ENCODE measurements at regions not wholly inside any gene's neighbourhood (a gene's known extent, or its start where the extent isn't known, plus 50 kb on each side); places are given as distances from the start of the nearest gene placed in this dataset.

GRCh38 chr16:5336941-5337340 is 239.3 kb upstream of the EEF2KMT start:
- H3K4me1 ChIP-seq (ENCODE audit: control insufficient read depth in 1 of 2, insufficient read depth in 2 of 2, low read length in 2 of 2): no peaks in the 10 kb centered on the region
- H2AFZ ChIP-seq (ENCODE audit: insufficient read depth, low read length, poor library complexity): no peak overlapping the region
- no peak overlapping the region for H3K4me2 ChIP-seq (ENCODE audit: low read length)
- H3K36me3 ChIP-seq (ENCODE audit: control insufficient read depth in 1 of 2, insufficient read depth in 2 of 2, low read length in 2 of 2): no peaks in the 10 kb centered on the region
- H3K79me1 ChIP-seq (ENCODE audit: low read length): no peaks in the 10 kb centered on the region
- DNase-seq: no peak
- H3K79me2 ChIP-seq (ENCODE audit: control insufficient read depth, insufficient read depth, low read length, poor library complexity): no peaks in the 10 kb centered on the region
- no peak overlapping the region for H2AK5ac ChIP-seq (ENCODE audit: low read length)
- H4K12ac ChIP-seq (ENCODE audit: low read depth, low read length): no peak overlapping the region
- H3K27me3 ChIP-seq (ENCODE audit: insufficient read depth, low read length): no peaks in the 10 kb centered on the region
- no peak overlapping the region for H3K23ac ChIP-seq (ENCODE audit: low read length)
- no CpG with 5 or more reads among the region's 6 CpGs for WGBS (ENCODE audit: extremely low coverage, insufficient coverage, insufficient read length)
- H3K27ac ChIP-seq (ENCODE audit: low read depth, low read length): no peak overlapping the region
- no peak overlapping the region for H4K91ac ChIP-seq (ENCODE audit: low read depth, low read length)
- H2BK5ac ChIP-seq (ENCODE audit: low read depth, low read length, poor library complexity): no peak overlapping the region
- no peak overlapping the region for H3K9ac ChIP-seq (ENCODE audit: low read length)
- no peak overlapping the region for H3K14ac ChIP-seq (ENCODE audit: low read length)
- no peak overlapping the region for H2BK120ac ChIP-seq (ENCODE audit: insufficient read depth, low read length, poor library complexity)
- H3K9me3 ChIP-seq (ENCODE audit: insufficient read depth, low read depth, low read length): no peaks in the 10 kb centered on the region
- no peak overlapping the region for H3K4ac ChIP-seq (ENCODE audit: low read depth, low read length)
- no peak overlapping the region for H2BK12ac ChIP-seq (ENCODE audit: low read length)
- no peak overlapping the region for H3K4me3 ChIP-seq (ENCODE audit: low read depth, low read length)
- H4K8ac ChIP-seq (ENCODE audit: low read depth, low read length): no peak overlapping the region
- H3K18ac ChIP-seq (ENCODE audit: low read length): no peak overlapping the region

- Histone ChIP-seq H3K79me1 (ENCODE audit: low read length) (no peaks in the 10 kb centered on the region), H3K9ac (ENCODE audit: low read length) (no peak overlapping the region), H2BK12ac (ENCODE audit: low read length) (no peak overlapping the region), H3K14ac (ENCODE audit: low read length) (no peak overlapping the region), H3K36me3 (ENCODE audit: control insufficient read depth in 1 of 2, insufficient read depth in 2 of 2, low read length in 2 of 2) (no peaks in the 10 kb centered on the region), H3K27me3 (ENCODE audit: insufficient read depth, low read length) (no peaks in the 10 kb centered on the region), H3K4me1 (ENCODE audit: control insufficient read depth in 1 of 2, insufficient read depth in 2 of 2, low read length in 2 of 2) (no peaks in the 10 kb centered on the region), H4K91ac (ENCODE audit: low read depth, low read length) (no peak overlapping the region), H3K18ac (ENCODE audit: low read length) (no peak overlapping the region), H2AFZ (ENCODE audit: insufficient read depth, low read length, poor library complexity) (no peak overlapping the region), H2BK120ac (ENCODE audit: insufficient read depth, low read length, poor library complexity) (no peak overlapping the region), H3K4me3 (ENCODE audit: low read depth, low read length) (no peak overlapping the region), H3K79me2 (ENCODE audit: control insufficient read depth, insufficient read depth, low read length, poor library complexity) (no peaks in the 10 kb centered on the region), H4K8ac (ENCODE audit: low read depth, low read length) (no peak overlapping the region), H3K23ac (ENCODE audit: low read length) (no peak overlapping the region), H3K4ac (ENCODE audit: low read depth, low read length) (no peak overlapping the region), H2AK5ac (ENCODE audit: low read length) (no peak overlapping the region), H3K4me2 (ENCODE audit: low read length) (no peak overlapping the region), H2BK5ac (ENCODE audit: low read depth, low read length, poor library complexity) (no peak overlapping the region), H3K27ac (ENCODE audit: low read depth, low read length) (no peak overlapping the region), H4K12ac (ENCODE audit: low read depth, low read length) (no peak overlapping the region), H3K9me3 (ENCODE audit: insufficient read depth, low read depth, low read length) (no peaks in the 10 kb centered on the region)
- no peak for DNase-seq
- no CpG with 5 or more reads among the region's 4 CpGs for WGBS (ENCODE audit: extremely low coverage, insufficient coverage, insufficient read length)
These were observed 236.4 kb upstream of the EEF2KMT start for GRCh38 chr16:5333991-5334390.

GRCh38 chr16:5333126-5333525 is 235.5 kb upstream of the EEF2KMT start:
- DNase-seq: no peak

GRCh38 chr16:5330058-5330457 is 232.5 kb upstream of the EEF2KMT start:
- WGBS (ENCODE audit: extremely low coverage, insufficient coverage, insufficient read length): no CpG with 5 or more reads among the region's 3 CpGs
- H4K91ac ChIP-seq (ENCODE audit: low read depth, low read length): no peak overlapping the region
- no peak overlapping the region for H3K4me2 ChIP-seq (ENCODE audit: low read length)
- no peaks in the 10 kb centered on the region for H3K36me3 ChIP-seq (ENCODE audit: control insufficient read depth in 1 of 2, insufficient read depth in 2 of 2, low read length in 2 of 2)
- no peaks in the 10 kb centered on the region for H3K9me3 ChIP-seq (ENCODE audit: insufficient read depth, low read depth, low read length)
- H3K23ac ChIP-seq (ENCODE audit: low read length): no peak overlapping the region
- no peak overlapping the region for H2BK12ac ChIP-seq (ENCODE audit: low read length)
- H3K14ac ChIP-seq (ENCODE audit: low read length): no peak overlapping the region
- H3K18ac ChIP-seq (ENCODE audit: low read length): no peak overlapping the region
- no peak overlapping the region for H2BK5ac ChIP-seq (ENCODE audit: low read depth, low read length, poor library complexity)
- H2AFZ ChIP-seq (ENCODE audit: insufficient read depth, low read length, poor library complexity): no peak overlapping the region
- no peak overlapping the region for H4K8ac ChIP-seq (ENCODE audit: low read depth, low read length)
- no peak overlapping the region for H2BK120ac ChIP-seq (ENCODE audit: insufficient read depth, low read length, poor library complexity)
- no peak for DNase-seq
- H2AK5ac ChIP-seq (ENCODE audit: low read length): no peak overlapping the region
- no peaks in the 10 kb centered on the region for H3K4me1 ChIP-seq (ENCODE audit: control insufficient read depth in 1 of 2, insufficient read depth in 2 of 2, low read length in 2 of 2)
- no peak overlapping the region for H3K4me3 ChIP-seq (ENCODE audit: low read depth, low read length)
- no peaks in the 10 kb centered on the region for H3K27me3 ChIP-seq (ENCODE audit: insufficient read depth, low read length)
- no peak overlapping the region for H4K12ac ChIP-seq (ENCODE audit: low read depth, low read length)
- no peak overlapping the region for H3K9ac ChIP-seq (ENCODE audit: low read length)
- H3K79me1 ChIP-seq (ENCODE audit: low read length): no peaks in the 10 kb centered on the region
- H3K79me2 ChIP-seq (ENCODE audit: control insufficient read depth, insufficient read depth, low read length, poor library complexity): no peaks in the 10 kb centered on the region
- no peak overlapping the region for H3K27ac ChIP-seq (ENCODE audit: low read depth, low read length)
- no peak overlapping the region for H3K4ac ChIP-seq (ENCODE audit: low read depth, low read length)

More at GRCh38 chr16:5333126-5333525, 235.5 kb upstream of the EEF2KMT start:
- no peak overlapping the region for H2AK5ac ChIP-seq (ENCODE audit: low read length)
- no peak overlapping the region for H3K9ac ChIP-seq (ENCODE audit: low read length)
- no peaks in the 10 kb centered on the region for H3K79me1 ChIP-seq (ENCODE audit: low read length)
- no peak overlapping the region for H3K4me2 ChIP-seq (ENCODE audit: low read length)
- no peaks in the 10 kb centered on the region for H3K27me3 ChIP-seq (ENCODE audit: insufficient read depth, low read length)
- H4K12ac ChIP-seq (ENCODE audit: low read depth, low read length): no peak overlapping the region
- H2AFZ ChIP-seq (ENCODE audit: insufficient read depth, low read length, poor library complexity): no peak overlapping the region
- no peak overlapping the region for H3K14ac ChIP-seq (ENCODE audit: low read length)
- no peak overlapping the region for H2BK120ac ChIP-seq (ENCODE audit: insufficient read depth, low read length, poor library complexity)
- H3K4me1 ChIP-seq (ENCODE audit: control insufficient read depth in 1 of 2, insufficient read depth in 2 of 2, low read length in 2 of 2): no peaks in the 10 kb centered on the region
- H2BK5ac ChIP-seq (ENCODE audit: low read depth, low read length, poor library complexity): no peak overlapping the region
- no peak overlapping the region for H3K4ac ChIP-seq (ENCODE audit: low read depth, low read length)
- no peaks in the 10 kb centered on the region for H3K36me3 ChIP-seq (ENCODE audit: control insufficient read depth in 1 of 2, insufficient read depth in 2 of 2, low read length in 2 of 2)
- H3K23ac ChIP-seq (ENCODE audit: low read length): no peak overlapping the region
- H3K79me2 ChIP-seq (ENCODE audit: control insufficient read depth, insufficient read depth, low read length, poor library complexity): no peaks in the 10 kb centered on the region
- no peak overlapping the region for H3K4me3 ChIP-seq (ENCODE audit: low read depth, low read length)
- no peak overlapping the region for H2BK12ac ChIP-seq (ENCODE audit: low read length)
- no peak overlapping the region for H4K91ac ChIP-seq (ENCODE audit: low read depth, low read length)
- no peaks in the 10 kb centered on the region for H3K9me3 ChIP-seq (ENCODE audit: insufficient read depth, low read depth, low read length)
- no peak overlapping the region for H3K27ac ChIP-seq (ENCODE audit: low read depth, low read length)
- no peak overlapping the region for H4K8ac ChIP-seq (ENCODE audit: low read depth, low read length)
- H3K18ac ChIP-seq (ENCODE audit: low read length): no peak overlapping the region
- WGBS (ENCODE audit: extremely low coverage, insufficient coverage, insufficient read length): no CpG with 5 or more reads among the region's 5 CpGs
